ENCODE measurements at regions not wholly inside any gene's neighbourhood (a gene's known extent, or its start where the extent isn't known, plus 50 kb on each side); places are given as distances from the start of the nearest gene placed in this dataset.

DNA sequence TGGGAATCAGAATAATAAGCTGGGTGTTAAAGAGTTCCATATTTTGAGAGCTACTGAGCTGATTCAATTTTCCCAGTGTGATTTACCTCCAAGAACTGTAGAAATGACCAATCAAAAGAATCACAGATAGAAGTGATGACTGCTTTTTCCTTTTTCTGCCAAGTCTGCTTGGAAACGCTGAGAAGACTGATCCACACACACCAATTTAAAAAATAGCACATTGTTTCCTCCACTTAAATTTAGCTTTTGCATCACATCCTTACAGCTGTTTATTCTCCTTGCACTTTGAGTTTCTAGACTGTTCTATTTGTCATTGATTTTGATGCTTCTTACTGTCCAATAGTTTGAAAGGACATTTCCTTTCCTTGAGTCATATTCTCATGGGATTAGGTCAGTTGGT, 590.3 kb upstream of the CHAC2 start:
- TF ChIP-seq CTCF (IDR thresholded peaks at IDR 0.05; ENCODE audit: borderline replicate concordance, insufficient read depth, low read depth, low read length): no peak
- no peak overlapping the region for H3K4me3 ChIP-seq (ENCODE audit: low read depth, low read length)

DNA sequence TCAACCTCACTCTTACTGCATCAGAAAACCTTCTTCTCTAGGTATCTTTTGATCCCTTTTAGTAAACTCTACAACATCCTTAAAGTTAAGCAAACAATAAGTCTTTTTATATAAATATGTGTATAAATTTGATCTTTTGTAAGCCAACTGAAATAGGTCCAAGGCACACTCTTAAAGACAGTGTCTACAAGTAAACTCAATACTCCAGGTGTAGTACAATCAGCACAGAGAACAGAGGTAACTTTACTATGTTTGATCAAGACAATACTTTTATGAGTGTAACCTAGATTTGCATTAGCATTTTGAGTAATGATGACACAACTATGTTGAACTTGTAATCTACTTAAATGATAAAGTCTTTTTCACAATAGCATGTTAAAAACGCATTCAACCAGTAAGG, 593.1 kb upstream of the CHAC2 start:
- no peak overlapping the region for H3K4me3 ChIP-seq (ENCODE audit: low read depth, low read length)
- no peak for TF ChIP-seq CTCF (IDR thresholded peaks at IDR 0.05; ENCODE audit: borderline replicate concordance, insufficient read depth, low read depth, low read length)

GRCh38 chr2:53173698-53174455, 593.7 kb upstream of the CHAC2 start:
- no peak for TF ChIP-seq CTCF (IDR thresholded peaks at IDR 0.05; ENCODE audit: borderline replicate concordance, insufficient read depth, low read depth, low read length)

GRCh38 chr2:53173091-53173490, 594.5 kb upstream of the CHAC2 start:
- no peak overlapping the region for H3K4me3 ChIP-seq (ENCODE audit: low read depth, low read length)
- no peak for TF ChIP-seq CTCF (IDR thresholded peaks at IDR 0.05; ENCODE audit: borderline replicate concordance, insufficient read depth, low read depth, low read length)

More at GRCh38 chr2:53173698-53174455, 593.7 kb upstream of the CHAC2 start:
- no peak overlapping the region for H3K4me3 ChIP-seq (ENCODE audit: low read depth, low read length)

GRCh38 chr2:53170466-53170865, 597.1 kb upstream of the CHAC2 start:
- H3K4me3 ChIP-seq (ENCODE audit: low read depth, low read length): no peak overlapping the region
- TF ChIP-seq CTCF (IDR thresholded peaks at IDR 0.05; ENCODE audit: borderline replicate concordance, insufficient read depth, low read depth, low read length): no peak

DNA sequence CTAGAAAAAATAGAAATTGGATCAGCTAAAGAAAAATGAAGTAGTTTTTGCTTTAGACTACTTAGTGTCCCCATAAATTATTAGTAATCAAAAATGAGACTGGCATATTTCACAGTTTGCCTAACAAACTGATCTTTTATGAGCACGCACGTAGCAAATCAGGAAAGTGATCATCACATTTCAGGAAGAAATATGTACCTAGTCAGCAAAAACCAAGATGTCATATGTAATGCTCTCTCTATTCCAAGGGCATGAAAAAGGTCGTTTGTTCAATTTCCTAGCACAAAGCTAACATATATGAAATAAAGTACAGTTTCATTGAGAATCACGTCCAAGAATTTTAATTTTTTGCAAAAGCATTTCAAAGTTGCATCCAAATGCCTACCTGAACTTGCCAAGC, 600.4 kb upstream of the CHAC2 start:
- TF ChIP-seq CTCF (IDR thresholded peaks at IDR 0.05; ENCODE audit: borderline replicate concordance, insufficient read depth, low read depth, low read length): no peak
- H3K4me3 ChIP-seq (ENCODE audit: low read depth, low read length): no peak overlapping the region

GRCh38 chr2:53150146-53150545, 617.5 kb upstream of the CHAC2 start:
- TF ChIP-seq CTCF (IDR thresholded peaks at IDR 0.05; ENCODE audit: borderline replicate concordance, insufficient read depth, low read depth, low read length): no peak
- no peak overlapping the region for H3K4me3 ChIP-seq (ENCODE audit: low read depth, low read length)
